ENCODE measurements at regions not wholly inside any gene's neighbourhood (a gene's known extent, or its start where the extent isn't known, plus 50 kb on each side); places are given as distances from the start of the nearest gene placed in this dataset.
"Not testable (repeated sequence)": the region's sequence is repeated elsewhere in the genome, so short reads cannot be mapped to it uniquely, and the experiment has no call there.

DNA sequence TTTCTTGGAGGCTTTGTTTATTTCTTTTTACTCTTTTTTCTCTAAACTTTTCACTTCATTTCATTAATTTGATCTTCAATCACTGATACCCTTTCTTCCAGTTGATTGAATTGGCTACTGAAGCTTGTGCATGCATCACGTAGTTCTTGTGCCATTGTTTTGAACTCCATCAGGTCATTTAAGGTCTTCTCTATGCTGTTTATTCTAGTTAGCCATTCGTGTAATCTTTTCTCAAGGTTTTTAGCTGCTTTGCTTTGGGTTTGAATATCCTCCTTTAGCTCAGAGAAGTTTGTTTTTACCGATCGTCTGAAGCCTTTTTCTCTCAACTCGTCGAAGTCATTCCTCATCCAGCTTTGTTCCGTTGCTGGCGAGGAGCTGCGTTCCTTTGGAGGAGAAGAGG, 189.9 kb downstream of the TTC6 start:
- TF ChIP-seq, protein P1, sequence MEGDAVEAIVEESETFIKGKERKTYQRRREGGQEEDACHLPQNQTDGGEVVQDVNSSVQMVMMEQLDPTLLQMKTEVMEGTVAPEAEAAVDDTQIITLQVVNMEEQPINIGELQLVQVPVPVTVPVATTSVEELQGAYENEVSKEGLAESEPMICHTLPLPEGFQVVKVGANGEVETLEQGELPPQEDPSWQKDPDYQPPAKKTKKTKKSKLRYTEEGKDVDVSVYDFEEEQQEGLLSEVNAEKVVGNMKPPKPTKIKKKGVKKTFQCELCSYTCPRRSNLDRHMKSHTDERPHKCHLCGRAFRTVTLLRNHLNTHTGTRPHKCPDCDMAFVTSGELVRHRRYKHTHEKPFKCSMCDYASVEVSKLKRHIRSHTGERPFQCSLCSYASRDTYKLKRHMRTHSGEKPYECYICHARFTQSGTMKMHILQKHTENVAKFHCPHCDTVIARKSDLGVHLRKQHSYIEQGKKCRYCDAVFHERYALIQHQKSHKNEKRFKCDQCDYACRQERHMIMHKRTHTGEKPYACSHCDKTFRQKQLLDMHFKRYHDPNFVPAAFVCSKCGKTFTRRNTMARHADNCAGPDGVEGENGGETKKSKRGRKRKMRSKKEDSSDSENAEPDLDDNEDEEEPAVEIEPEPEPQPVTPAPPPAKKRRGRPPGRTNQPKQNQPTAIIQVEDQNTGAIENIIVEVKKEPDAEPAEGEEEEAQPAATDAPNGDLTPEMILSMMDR (IDR thresholded peaks at IDR 0.05; ENCODE audit: insufficient read depth, low read length, poor library complexity, severe bottlenecking): not testable (repeated sequence)
- TF ChIP-seq EZH2phosphoT487 (conservative IDR thresholded peaks at IDR 0.05; ENCODE audit: low read length): not testable (repeated sequence)
